ENCODE measurements at regions not wholly inside any gene's neighbourhood (a gene's known extent, or its start where the extent isn't known, plus 50 kb on each side); places are given as distances from the start of the nearest gene placed in this dataset.

DNA sequence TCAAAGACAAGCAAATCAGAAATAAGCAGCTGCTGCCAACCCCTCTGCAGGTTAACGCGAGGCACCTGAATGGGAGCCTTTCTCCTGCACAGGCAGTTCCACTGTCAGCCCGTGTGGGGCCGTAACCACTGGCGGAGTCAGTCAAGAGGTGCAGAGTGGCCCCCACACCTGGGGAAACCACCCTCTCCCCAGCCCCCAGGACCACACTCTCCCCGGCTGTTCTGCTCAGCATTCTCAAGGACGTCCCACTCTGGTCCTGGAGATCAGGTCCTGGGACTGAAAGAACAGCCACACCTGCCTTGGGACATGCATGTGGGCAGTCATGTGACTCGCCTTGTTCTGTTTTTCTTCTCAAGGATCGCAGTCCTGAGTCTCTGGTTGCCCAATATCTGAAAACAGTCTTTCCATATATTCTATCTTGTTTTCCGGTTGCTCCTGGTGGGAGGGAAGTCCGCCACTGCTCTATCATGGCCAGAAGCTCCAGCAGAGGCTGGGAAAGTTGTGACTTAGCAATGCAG, 252.5 kb downstream of the PTPRU start:
- TF ChIP-seq, protein P1, sequence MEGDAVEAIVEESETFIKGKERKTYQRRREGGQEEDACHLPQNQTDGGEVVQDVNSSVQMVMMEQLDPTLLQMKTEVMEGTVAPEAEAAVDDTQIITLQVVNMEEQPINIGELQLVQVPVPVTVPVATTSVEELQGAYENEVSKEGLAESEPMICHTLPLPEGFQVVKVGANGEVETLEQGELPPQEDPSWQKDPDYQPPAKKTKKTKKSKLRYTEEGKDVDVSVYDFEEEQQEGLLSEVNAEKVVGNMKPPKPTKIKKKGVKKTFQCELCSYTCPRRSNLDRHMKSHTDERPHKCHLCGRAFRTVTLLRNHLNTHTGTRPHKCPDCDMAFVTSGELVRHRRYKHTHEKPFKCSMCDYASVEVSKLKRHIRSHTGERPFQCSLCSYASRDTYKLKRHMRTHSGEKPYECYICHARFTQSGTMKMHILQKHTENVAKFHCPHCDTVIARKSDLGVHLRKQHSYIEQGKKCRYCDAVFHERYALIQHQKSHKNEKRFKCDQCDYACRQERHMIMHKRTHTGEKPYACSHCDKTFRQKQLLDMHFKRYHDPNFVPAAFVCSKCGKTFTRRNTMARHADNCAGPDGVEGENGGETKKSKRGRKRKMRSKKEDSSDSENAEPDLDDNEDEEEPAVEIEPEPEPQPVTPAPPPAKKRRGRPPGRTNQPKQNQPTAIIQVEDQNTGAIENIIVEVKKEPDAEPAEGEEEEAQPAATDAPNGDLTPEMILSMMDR (conservative IDR thresholded peaks at IDR 0.05; ENCODE audit: low read depth) = no peak
- ChIA-PET POLR2A (ENCODE audit: low non-redundant PET) (no interaction called here), CTCF (no interaction called here)
- H3K27ac ChIP-seq = no peak overlapping the region
- DNase-seq (ENCODE audit: low spot score) = no peak

DNA sequence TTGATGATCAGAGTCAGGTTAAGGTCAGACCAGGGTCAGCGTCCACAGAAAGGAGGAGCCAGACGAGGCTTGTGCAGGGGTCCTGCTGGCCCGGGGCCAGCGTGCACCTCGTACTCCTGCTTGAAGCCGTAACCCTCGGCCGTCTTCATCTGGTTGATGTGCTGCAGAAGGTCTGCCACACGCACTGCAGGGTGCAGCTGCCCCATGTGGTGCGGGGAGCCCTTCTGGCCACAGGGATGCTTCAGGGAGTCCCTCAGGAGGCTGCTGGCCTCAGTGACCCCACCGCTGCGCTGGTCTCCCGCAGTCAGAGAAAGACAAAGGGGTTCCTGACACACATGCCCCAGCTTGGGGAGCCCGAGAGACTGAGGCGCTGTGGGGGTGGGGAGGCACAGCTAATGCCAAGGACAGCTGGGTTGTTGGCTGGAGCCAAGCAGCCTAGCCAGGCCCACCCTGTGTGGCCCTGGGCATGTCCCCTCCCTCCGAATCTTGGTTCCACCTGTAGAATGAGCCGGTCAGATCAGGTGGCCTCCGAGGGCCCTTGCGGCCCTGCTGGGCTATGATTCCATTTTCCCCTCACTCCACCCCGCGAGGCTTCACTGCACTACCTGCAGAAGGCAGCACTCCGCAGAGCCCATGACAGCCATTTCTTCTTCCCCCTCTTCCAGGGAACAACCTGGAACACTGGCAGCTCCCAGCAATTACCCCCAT, 251.9 kb downstream of the PTPRU start:
- no peak overlapping the region for H3K27ac ChIP-seq
- ChIA-PET CTCF (no interaction called here), POLR2A (ENCODE audit: low non-redundant PET) (no interaction called here)
- no peak for DNase-seq (ENCODE audit: low spot score)
- TF ChIP-seq, protein P1 (conservative IDR thresholded peaks at IDR 0.05; ENCODE audit: low read depth) = no peak

DNA sequence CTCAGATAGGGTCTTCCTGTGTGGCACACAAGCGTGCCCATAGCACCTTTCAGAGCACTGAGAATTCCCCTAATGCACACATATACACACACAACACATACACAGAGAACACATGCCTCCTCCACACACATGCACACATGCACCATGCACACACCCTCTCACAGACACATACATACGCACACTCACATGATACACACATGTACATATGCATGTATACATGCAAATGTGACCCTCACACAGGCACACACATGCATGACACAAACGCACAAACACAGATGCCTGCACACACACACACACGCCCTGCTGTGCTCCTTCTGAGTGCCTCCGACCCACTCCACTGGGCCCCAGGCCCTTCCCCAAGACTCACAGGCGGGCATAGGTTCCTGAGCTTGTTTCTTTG, 251.0 kb downstream of the PTPRU start:
- TF ChIP-seq, protein P1 (conservative IDR thresholded peaks at IDR 0.05; ENCODE audit: low read depth) = no peak
- CTCF ChIA-PET = no interaction called here
- POLR2A ChIA-PET (ENCODE audit: low non-redundant PET) = no interaction called here
- H3K27ac ChIP-seq = no peak overlapping the region
- no peak for DNase-seq (ENCODE audit: low spot score)

DNA sequence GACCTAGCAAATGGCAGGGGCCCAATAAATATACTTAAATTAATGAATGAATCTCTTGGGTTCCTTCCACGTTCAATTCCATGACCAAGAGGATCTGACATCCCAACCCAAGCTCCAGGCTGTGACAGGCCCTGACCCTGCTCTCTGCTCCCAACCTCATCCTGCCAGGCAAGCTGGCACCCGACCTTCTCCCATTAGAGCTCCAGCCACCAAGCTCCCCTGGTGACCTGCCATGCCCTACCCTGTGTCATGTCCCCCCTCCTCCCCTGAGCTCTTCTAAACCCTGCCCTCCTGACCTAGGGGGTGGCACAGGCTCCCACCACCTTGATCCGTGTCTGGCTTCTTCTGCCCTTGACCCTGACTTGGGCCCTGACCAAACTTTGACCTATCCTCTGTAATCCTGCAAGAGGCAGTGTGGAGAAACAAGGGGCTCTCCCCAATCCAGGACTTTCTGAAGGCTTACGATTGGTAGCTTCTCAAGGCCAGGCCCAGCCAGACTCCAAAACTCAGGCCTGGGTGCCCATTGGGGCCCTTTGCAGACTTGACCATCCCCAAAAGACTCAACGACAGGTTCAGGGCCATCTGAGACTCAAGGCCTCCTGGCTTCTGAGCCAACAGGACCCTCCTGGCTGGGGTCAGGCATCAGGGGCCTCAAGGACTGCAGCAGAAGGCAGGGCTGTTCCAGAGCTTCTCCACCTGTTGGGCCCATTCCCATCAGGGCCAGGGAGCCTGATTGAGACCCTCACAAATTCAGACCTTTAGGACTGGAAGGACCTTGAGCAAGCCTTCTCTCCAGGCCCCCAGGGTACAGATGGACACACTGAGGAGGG, 249.0 kb downstream of the PTPRU start:
- H3K27ac ChIP-seq = no peak overlapping the region
- POLR2A ChIA-PET (ENCODE audit: low non-redundant PET) = no interaction called here
- no peak for DNase-seq (ENCODE audit: low spot score)
- CTCF ChIA-PET = no interaction called here
- TF ChIP-seq, protein P1 (conservative IDR thresholded peaks at IDR 0.05; ENCODE audit: low read depth) = no peak

DNA sequence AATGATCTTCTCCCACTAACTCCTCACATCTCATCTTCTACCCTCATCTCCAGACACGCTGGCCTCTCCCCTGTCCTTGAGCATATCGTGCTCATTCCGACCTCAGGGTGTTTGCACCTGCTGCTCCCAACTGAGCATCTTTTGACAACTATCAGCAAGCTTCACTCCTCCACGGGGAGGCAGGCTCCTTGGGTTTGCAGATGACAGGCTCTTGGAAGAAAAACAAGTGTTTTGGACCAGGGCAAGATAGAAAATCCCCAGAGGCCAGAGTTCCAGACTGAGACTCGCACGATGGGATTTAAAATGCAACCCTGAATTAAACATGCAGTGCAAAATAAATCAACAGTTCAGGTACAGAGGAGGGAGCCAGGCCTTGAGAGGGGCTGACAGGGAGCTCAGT, 246.7 kb downstream of the PTPRU start:
- no peak for DNase-seq (ENCODE audit: low spot score)
- TF ChIP-seq, protein P1 (conservative IDR thresholded peaks at IDR 0.05; ENCODE audit: low read depth) = no peak
- H3K27ac ChIP-seq = no peak overlapping the region
- CTCF ChIA-PET = interaction anchor here (0.5 kb wide), 1 partner anchor 808 kb away, joined by 3 read pairs; no protein-coding TSS in a partner anchor
- POLR2A ChIA-PET (ENCODE audit: low non-redundant PET) = no interaction called here

DNA sequence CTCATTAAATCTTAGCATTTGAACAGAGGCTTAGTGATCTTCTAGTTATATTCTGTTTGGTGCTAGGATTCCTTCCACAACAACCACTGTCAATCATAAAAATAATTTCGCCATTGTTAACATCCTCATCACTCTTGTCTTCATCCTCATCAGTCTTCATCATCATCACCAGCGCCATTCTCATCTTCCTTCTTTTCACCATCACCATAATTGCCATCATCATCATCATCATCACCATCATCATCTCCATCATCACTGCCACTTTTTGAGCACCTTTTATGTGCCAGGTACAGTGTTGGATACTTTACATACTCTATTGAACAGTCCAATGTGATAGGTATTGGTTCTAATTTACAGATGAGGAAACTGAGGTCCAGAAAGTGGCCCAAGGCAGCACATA, 245.7 kb downstream of the PTPRU start:
- ChIA-PET CTCF (no interaction called here), POLR2A (ENCODE audit: low non-redundant PET) (no interaction called here)
- TF ChIP-seq, protein P1 (conservative IDR thresholded peaks at IDR 0.05; ENCODE audit: low read depth) = no peak
- DNase-seq (ENCODE audit: low spot score) = no peak
- no peak overlapping the region for H3K27ac ChIP-seq

All from RWPE1 (cell line).